ENCODE measurements at regions not wholly inside any gene's neighbourhood (a gene's known extent, or its start where the extent isn't known, plus 50 kb on each side); places are given as distances from the start of the nearest gene placed in this dataset.

DNA sequence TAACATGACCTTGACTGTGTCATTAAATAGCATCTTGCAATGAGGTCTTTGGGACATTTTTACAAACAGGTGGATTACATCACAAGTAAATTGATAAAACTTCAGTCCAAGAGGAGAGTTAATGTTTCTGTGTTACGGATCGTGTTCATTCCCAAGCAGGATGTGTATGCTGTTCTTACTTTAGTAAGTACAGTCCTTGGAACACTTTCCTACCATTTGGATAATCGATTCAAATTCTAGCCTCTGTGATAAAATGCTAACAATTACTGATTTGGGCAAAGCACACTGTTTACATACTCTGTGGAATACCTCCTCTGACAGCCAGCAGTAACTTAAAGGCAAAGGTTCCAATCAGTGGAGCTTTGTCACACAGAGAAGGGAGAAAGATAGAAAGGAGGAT, 351.7 kb downstream of the FAT3 start:
- Histone ChIP-seq H2BK20ac (ENCODE audit: low read length) (no peak overlapping the region), H2BK15ac (ENCODE audit: low read length) (no peak overlapping the region), H3K14ac (ENCODE audit: insufficient read length) (no peak overlapping the region), H3K4me3 (ENCODE audit: extremely low read depth in 1 of 4, insufficient read depth in 2 of 4, low read depth in 3 of 4, low read length in 4 of 4) (no peak overlapping the region), H2BK5ac (ENCODE audit: low read depth, low read length) (no peak overlapping the region), H3K23me2 (ENCODE audit: low read depth, low read length) (no peaks in the 10 kb centered on the region; the same call in 1 of the 2 replicates), H4K5ac (ENCODE audit: insufficient read length, low read depth, low read length) (no peak overlapping the region), H2BK12ac (ENCODE audit: low read depth, low read length) (no peak overlapping the region), H3K9me3 (ENCODE audit: insufficient read depth in 2 of 2, low read depth in 1 of 2, low read length in 1 of 2) (no peaks in the 10 kb centered on the region), H3K4me1 (replicated peaks in 1 of 4; ENCODE audit: control insufficient read depth in 3 of 4, insufficient read depth in 4 of 4, low read length in 3 of 4) (no peaks in the 10 kb centered on the region), H2AK5ac (ENCODE audit: low read depth, low read length) (no peak overlapping the region), H3K18ac (ENCODE audit: extremely low read depth, low read length) (no peak overlapping the region), H3K23ac (ENCODE audit: insufficient read length) (no peak overlapping the region), H4K91ac (replicated peaks; ENCODE audit: insufficient read length, low read length) (no peak overlapping the region), H3K4ac (replicated peaks; ENCODE audit: insufficient read length, low read depth, low read length) (no peak overlapping the region), H3K79me1 (ENCODE audit: low read depth, low read length) (no peaks in the 10 kb centered on the region), H4K8ac (ENCODE audit: extremely low read depth, insufficient read depth, low read length) (no peak overlapping the region), H3K9ac (replicated peaks in 1 of 4; ENCODE audit: extremely low read depth in 1 of 4, low read depth in 3 of 4, low read length in 3 of 4) (no peak overlapping the region), H4K20me1 (replicated peaks in 1 of 2; ENCODE audit: control insufficient read depth in 1 of 2, insufficient read depth in 2 of 2, low read length in 2 of 2) (no peaks in the 10 kb centered on the region), H3K79me2 (ENCODE audit: control insufficient read depth in 1 of 2, insufficient read depth in 2 of 2, low read length in 2 of 2) (no peaks in the 10 kb centered on the region), H3K56ac (replicated peaks; ENCODE audit: insufficient read length, low read depth, low read length) (no peak overlapping the region), H3K27ac (ENCODE audit: low read depth, low read length) (no peak overlapping the region), H3K4me2 (ENCODE audit: insufficient read depth in 1 of 2, low read depth in 2 of 2, low read length in 2 of 2) (no peak overlapping the region), H2BK120ac (replicated peaks; ENCODE audit: low read depth, low read length) (no peak overlapping the region), H2AFZ (ENCODE audit: low read length) (no peak overlapping the region), H3K36me3 (ENCODE audit: control insufficient read depth in 2 of 4, insufficient read depth in 4 of 4, low read length in 3 of 4) (no peaks in the 10 kb centered on the region; a peak in 1 of 8 replicates), H3K27me3 (replicated peaks in 1 of 4; ENCODE audit: control insufficient read depth in 3 of 4, extremely low read depth in 1 of 4, insufficient read depth in 3 of 4, low read length in 3 of 4) (no peaks in the 10 kb centered on the region)
- CTCF ChIA-PET (ENCODE audit: partially characterized antibody): interaction anchor here (0.6 to 1.5 kb wide), 2 partner anchors 21 to 316 kb away, joined by 3 read pairs; no protein-coding TSS in a partner anchor
- POLR2A ChIA-PET (ENCODE audit: partially characterized antibody): no interaction called here
- no peak for DNase-seq (ENCODE audit: low read depth in 1 of 2, low spot score in 2 of 2)
- no peak for FAIRE-seq
- WGBS, 2 experiments (ENCODE audit: extremely low coverage in 1 of 2, insufficient coverage in 1 of 2, insufficient read length in 1 of 2, insufficient replicate concordance in 2 of 2, low coverage in 1 of 2, low lambda C conversion rate in 2 of 2, missing lambda C conversion rate in 1 of 2): 92% methylated on average over 3 of the region's 3 CpGs; no CpG with 5 or more reads in 1 of the 2 experiments
- TF ChIP-seq EZH2 (IDR thresholded peaks at IDR 0.05; ENCODE audit: low read depth, low read length, severe bottlenecking) (no peak), GABPA (IDR thresholded peaks at IDR 0.05; ENCODE audit: borderline replicate concordance, insufficient read depth, low read length) (no peak), CBX5 (IDR thresholded peaks at IDR 0.05; ENCODE audit: low read depth, low read length) (no peak), POLR2A (IDR thresholded peaks at IDR 0.05; ENCODE audit: control extremely low read depth in 1 of 2, low read depth in 2 of 2, low read length in 2 of 2) (no peak), TAF7 (optimal IDR thresholded peaks at IDR 0.05; ENCODE audit: borderline replicate concordance, low read depth, low read length) (no peak), CHD1 (IDR thresholded peaks at IDR 0.05; ENCODE audit: low read depth, low read length) (no peak), RAD21 (IDR thresholded peaks at IDR 0.05 in 1 of 2, conservative IDR thresholded peaks at IDR 0.05 in 1 of 2; ENCODE audit: low read depth in 2 of 2, low read length in 2 of 2) (no peak), TEAD4 (IDR thresholded peaks at IDR 0.05; ENCODE audit: low read depth, low read length) (no peak), HDAC2 (IDR thresholded peaks at IDR 0.05; ENCODE audit: borderline replicate concordance in 1 of 2, low read depth in 2 of 2, low read length in 2 of 2) (no peak), EP300 (IDR thresholded peaks at IDR 0.05; ENCODE audit: borderline replicate concordance in 1 of 2, low read depth in 2 of 2, low read length in 2 of 2) (no peak), E2F6 (IDR thresholded peaks at IDR 0.05) (no peak), TAF1 (IDR thresholded peaks at IDR 0.05; ENCODE audit: low read depth, low read length) (no peak), SUZ12 (IDR thresholded peaks at IDR 0.05; ENCODE audit: low read length) (no peak), RFX5 (IDR thresholded peaks at IDR 0.05; ENCODE audit: borderline replicate concordance, low read depth, low read length) (no peak)
